K562 (cell line): ENCODE measurements at regions not wholly inside any gene's neighbourhood (a gene's known extent, or its start where the extent isn't known, plus 50 kb on each side); places are given as distances from the start of the nearest gene placed in this dataset.

Source experiments
- ATAC-seq: fragments of 200-7000 bp; cut with Tn5 transposase; 3 replicates; pipeline ENCODE4 v1.9.1; 2020; ENCODE audit warnings: moderate library complexity
- BruUV-seq: library from RNA; stranded (reverse); fragments of 400-500 nt; replicated peaks from 2 replicates; lab custom pipeline; 2021; lab: Mats Ljungman, UMichigan
- CTCF ChIA-PET: fragments of 300-600 bp; formaldehyde crosslinking; extraction: SDS; loops from one replicate; lab custom pipeline; 2021; ENCODE audit warnings: low intra/inter-chr PET ratio; lab: Yijun Ruan, JAX
- POLR2A ChIA-PET: fragments of 300-600, 350-650 bp; sonication (Branson Sonifier 250); formaldehyde crosslinking; extraction: SDS; loops from one replicate; lab custom pipeline; 2021; ENCODE audit warnings: antibody characterized with exemption, inconsistent platforms; lab: Yijun Ruan, JAX
- DNase-seq, 4 experiments: peaks; one replicate each; pipeline versions ENCODE4 v3.0.0 to v3.0.0-alpha.2; 2011 to 2018; ENCODE audit warnings: low spot score in 3 of 4, mixed read lengths in 3 of 4; ENCODE audit errors: extremely low read depth in 1 of 4
- FAIRE-seq: peaks from 2 replicates; lab custom pipeline; 2011; peaks lifted over from hg19 to GRCh38; lab: Jason Lieb, UNC
- H2AFZ ChIP-seq: 2 replicates; pipeline ENCODE4 v1.6.0; 2011; ENCODE audit warnings: low read depth, low read length, control low read depth, inconsistent platforms
- H3K27ac ChIP-seq: fragments of 200-600 bp; 3 replicates; pipeline ENCODE4 v1.8.0; 2011; ENCODE audit warnings: low read depth, mild to moderate bottlenecking, control low read depth, inconsistent platforms, low read length, moderate library complexity, mixed read lengths; ENCODE audit errors: extremely low read depth
- H3K27me3 ChIP-seq, 2 experiments: fragments of 300-600 bp in 1 of 2; 2 replicates in 1 of 2; 3 replicates in 1 of 2; pipeline versions ENCODE4 v1.6.0 to v1.8.0; 2011; ENCODE audit warnings: inconsistent platforms in 2 of 2, low read length in 2 of 2, mild to moderate bottlenecking in 1 of 2, mixed read lengths in 1 of 2, moderate library complexity in 1 of 2; ENCODE audit not compliant: control insufficient read depth in 2 of 2, insufficient read depth in 2 of 2
- H3K36me3 ChIP-seq: fragments of 300-600 bp; 3 replicates; pipeline ENCODE4 v1.8.0; 2011; ENCODE audit warnings: mild to moderate bottlenecking, low read length, inconsistent platforms; ENCODE audit not compliant: control insufficient read depth, insufficient read depth
- H3K4me1 ChIP-seq, 2 experiments: fragments of 200-600 bp in 1 of 2; replicated peaks in 1 of 2; 2 replicates in 1 of 2; 3 replicates in 1 of 2; pipeline versions ENCODE4 v1.5.1 to v1.8.0; 2011; ENCODE audit warnings: inconsistent platforms in 2 of 2, low read length in 2 of 2, mild to moderate bottlenecking in 1 of 2, mixed read lengths in 1 of 2, moderate library complexity in 1 of 2; ENCODE audit not compliant: control insufficient read depth in 2 of 2, insufficient read depth in 2 of 2
- H3K4me2 ChIP-seq: 2 replicates; pipeline ENCODE4 v1.6.1; 2011; ENCODE audit warnings: low read length, control low read depth, inconsistent platforms, mixed read lengths; ENCODE audit not compliant: insufficient read depth
- H3K4me3 ChIP-seq: fragments of 200-600 bp; sonication (generic), shearing (Covaris generic); 2 replicates; pipeline ENCODE4 v1.5.1; 2016; ENCODE audit warnings: control low read depth, inconsistent platforms
- H3K79me2 ChIP-seq: fragments of 200-600 bp; 3 replicates; pipeline ENCODE4 v1.8.0; 2011; ENCODE audit warnings: low read length, inconsistent platforms; ENCODE audit not compliant: control insufficient read depth, insufficient read depth
- H3K9ac ChIP-seq, 2 experiments: 2 replicates each; pipeline versions ENCODE4 v1.6.0 to v1.6.1; 2011; ENCODE audit warnings: low read depth in 2 of 2, low read length in 2 of 2, control low read depth in 1 of 2, inconsistent platforms in 1 of 2, mild to moderate bottlenecking in 1 of 2, mixed read lengths in 1 of 2; ENCODE audit not compliant: insufficient read depth in 1 of 2
- H3K9me1 ChIP-seq: one replicate; pipeline ENCODE4 v1.6.0; 2011; ENCODE audit warnings: inconsistent platforms, mild to moderate bottlenecking, low read length, moderate library complexity; ENCODE audit not compliant: control insufficient read depth, insufficient read depth
- H3K9me3 ChIP-seq: replicated peaks from 2 replicates; pipeline ENCODE4 v1.5.1; 2011; ENCODE audit warnings: low read depth, low read length, inconsistent platforms; ENCODE audit not compliant: control insufficient read depth, insufficient read depth
- H4K20me1 ChIP-seq: replicated peaks from 2 replicates; pipeline ENCODE4 v1.6.1; 2011; ENCODE audit warnings: low read length, inconsistent platforms, mixed read lengths; ENCODE audit not compliant: control insufficient read depth, insufficient read depth
- ATF6 ChIP-seq: sonication (generic); formaldehyde crosslinking; IDR thresholded peaks from 2 replicates; pipeline ENCODE4 v1.4.0; 2020; ENCODE audit warnings: mild to moderate bottlenecking, missing genetic modification reagents
- FOXJ3 ChIP-seq: sonication (generic); formaldehyde crosslinking; IDR thresholded peaks from 2 replicates; pipeline ENCODE4 v1.4.0; 2020; ENCODE audit warnings: mild to moderate bottlenecking, missing genetic modification reagents
- MAFG ChIP-seq: fragments of 450-650 bp; conservative IDR thresholded peaks from 2 replicates; pipeline ENCODE4 v1.6.1; 2016; ENCODE audit warnings: missing genetic modification characterization, missing compliant biosample characterization
- NUFIP1 ChIP-seq: fragments of 450-650 bp; IDR thresholded peaks from 2 replicates; pipeline ENCODE4 v1.6.1; 2018; ENCODE audit not compliant: partially characterized antibody
- PPARD ChIP-seq: fragments of 250-450 bp; sonication (Bioruptor Pico); IDR thresholded peaks from 2 replicates; pipeline ENCODE4 v1.8.0; 2022; ENCODE audit warnings: inconsistent platforms, mild to moderate bottlenecking, moderate library complexity
- ZFX ChIP-seq: sonication (generic); formaldehyde crosslinking; IDR thresholded peaks from 2 replicates; pipeline ENCODE4 v1.8.0; 2022; ENCODE audit warnings: mild to moderate bottlenecking, missing genetic modification reagents, moderate library complexity
- WGBS: fragments of 100-300 bp; shearing (Covaris generic); methylation state at CpG from one replicate; pipeline ENCODE4 v1.1.6; 2016; ENCODE audit warnings: low coverage, mixed read lengths; ENCODE audit not compliant: insufficient coverage; ENCODE audit errors: missing lambda C conversion rate; 5-methylcytosine and 5-hydroxymethylcytosine counted together
- in situ Hi-C: fragments of 300-500 bp; cut with MboI; formaldehyde crosslinking; loops from 4 replicates; pipeline ENCODE4 v1.15.0; 2018; ENCODE audit warnings: inconsistent platforms, mixed read lengths
- intact Hi-C: fragments of 100-400 bp; cut with micrococcal nuclease; formaldehyde crosslinking; loops from 2 replicates; pipeline ENCODE4 v1.14.2; 2022
- TF ChIP-seq, protein P1 (sequence below): sonication (generic); IDR thresholded peaks from 2 replicates; pipeline ENCODE4 v1.6.1; 2016

GRCh38 chr14:98172243-98172778 lies 1099.7 kb downstream of the BCL11B start:
- CTCF ChIA-PET = no interaction called here
- H2AFZ ChIP-seq = no peak overlapping the region
- no peaks in the 10 kb centered on the region for H3K27me3 ChIP-seq
- no peaks in the 10 kb centered on the region for H3K79me2 ChIP-seq
- in situ Hi-C loops (no loop called here), intact Hi-C loops (no loop called here)
- no peak overlapping the region for H3K9ac ChIP-seq
- H3K4me1 ChIP-seq = no peaks in the 10 kb centered on the region
- no peak overlapping the region for H3K4me2 ChIP-seq
- no peaks in the 10 kb centered on the region for H3K9me1 ChIP-seq
- WGBS = 11% methylated on average over 3 of the region's 5 CpGs
- no TSS peak for BruUV-seq
- H3K36me3 ChIP-seq = no peaks in the 10 kb centered on the region
- no peak overlapping the region for H3K27ac ChIP-seq
- TF ChIP-seq PPARD (CRISPR knock-in tag) (no peak), FOXJ3 (CRISPR knock-in tag) (no peak), NUFIP1 (no peak), MAFG (no peak), ZFX (no peak), ATF6 (CRISPR knock-in tag) (no peak)
- TF ChIP-seq, protein P1, sequence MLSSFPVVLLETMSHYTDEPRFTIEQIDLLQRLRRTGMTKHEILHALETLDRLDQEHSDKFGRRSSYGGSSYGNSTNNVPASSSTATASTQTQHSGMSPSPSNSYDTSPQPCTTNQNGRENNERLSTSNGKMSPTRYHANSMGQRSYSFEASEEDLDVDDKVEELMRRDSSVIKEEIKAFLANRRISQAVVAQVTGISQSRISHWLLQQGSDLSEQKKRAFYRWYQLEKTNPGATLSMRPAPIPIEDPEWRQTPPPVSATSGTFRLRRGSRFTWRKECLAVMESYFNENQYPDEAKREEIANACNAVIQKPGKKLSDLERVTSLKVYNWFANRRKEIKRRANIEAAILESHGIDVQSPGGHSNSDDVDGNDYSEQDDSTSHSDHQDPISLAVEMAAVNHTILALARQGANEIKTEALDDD = no peak
- no peak overlapping the region for H3K4me3 ChIP-seq
- no peaks in the 10 kb centered on the region for H3K9me3 ChIP-seq
- no peak for FAIRE-seq
- POLR2A ChIA-PET = no interaction called here
- DNase-seq = no peak
- ATAC-seq = no peak
- no peaks in the 10 kb centered on the region for H4K20me1 ChIP-seq
